Spleen (tissue), 11 donors: ENCODE measurements at regions not wholly inside any gene's neighbourhood (a gene's known extent, or its start where the extent isn't known, plus 50 kb on each side); places are given as distances from the start of the nearest gene placed in this dataset.

Source experiments
- DNase-seq: peaks from one replicate; pipeline ENCODE4 v3.0.0-alpha.2; 2020
- H3K27ac ChIP-seq, 8 donors: fragments of 200-600 bp; sonication (generic) in 7 of 8; 1 replicate in 4 of 8; 2 replicates in 4 of 8; pipeline versions ENCODE4 v1.5.0 to v1.8.0; 2016 to 2021; ENCODE audit warnings: inconsistent platforms in 4 of 8, mild to moderate bottlenecking in 4 of 8, moderate library complexity in 1 of 8
- H3K27me3 ChIP-seq, 7 donors: fragments of 200-600 bp; sonication (generic) in 6 of 7; replicated peaks in 1 of 7; 1 replicate in 4 of 7; 2 replicates in 3 of 7; pipeline versions ENCODE4 v1.5.0 to v1.8.0; 2016 to 2021; ENCODE audit warnings: inconsistent platforms in 3 of 7, mild to moderate bottlenecking in 1 of 7
- H3K36me3 ChIP-seq, 6 donors: fragments of 200-600 bp; sonication (generic) in 5 of 6; 1 replicate in 4 of 6; 2 replicates in 2 of 6; pipeline versions ENCODE4 v1.5.0 to v1.8.0; 2016 to 2021; ENCODE audit warnings: inconsistent platforms in 2 of 6
- H3K4me1 ChIP-seq, 6 donors: fragments of 200-600 bp; sonication (generic) in 5 of 6; 1 replicate in 3 of 6; 2 replicates in 3 of 6; pipeline versions ENCODE4 v1.5.0 to v1.8.0; 2016 to 2021; ENCODE audit warnings: inconsistent platforms in 3 of 6
- H3K4me3 ChIP-seq, 8 donors: fragments of 200-600 bp; sonication (generic) in 7 of 8; 1 replicate in 4 of 8; 2 replicates in 4 of 8; pipeline versions ENCODE4 v1.5.0 to v1.8.0; 2016 to 2021; ENCODE audit warnings: inconsistent platforms in 4 of 8, mild to moderate bottlenecking in 4 of 8, moderate library complexity in 2 of 8
- H3K9me3 ChIP-seq, 8 donors: fragments of 200-600 bp; sonication (generic) in 7 of 8; 1 replicate in 4 of 8; 2 replicates in 4 of 8; pipeline versions ENCODE4 v1.5.0 to v1.8.0; 2016 to 2021; ENCODE audit warnings: inconsistent platforms in 4 of 8
- POLR2A ChIP-seq, 3 donors: fragments of 450-650 bp; IDR thresholded peaks; one replicate each; pipeline ENCODE4 v1.5.1; 2017; ENCODE audit warnings: antibody characterized with exemption in 3 of 3, mild to moderate bottlenecking in 1 of 3
- POLR2AphosphoS5 ChIP-seq, 3 donors: sonication (generic); formaldehyde crosslinking; IDR thresholded peaks; one replicate each; pipeline ENCODE4 v1.5.1; 2017; ENCODE audit warnings: antibody characterized with exemption in 3 of 3
- WGBS, 5 donors: extraction: QIAGEN DNeasy Blood & Tissue Kit in 3 of 5; methylation state at CpG; one replicate each; pipeline versions ENCODE4 v1.1.5 to v1.1.7; 2013 to 2018; 5-methylcytosine and 5-hydroxymethylcytosine counted together
- intact Hi-C: fragments of 100-400 bp; cut with DNase I; formaldehyde crosslinking; loops from one replicate; pipeline ENCODE4 v1.15.0; 2023; ENCODE audit warnings: low total_unique reads
- TF ChIP-seq, protein P1 (sequence below), 11 experiments: fragments of 200-600 bp in 7 of 11; fragments of 450-650 bp in 4 of 11; sonication (generic) in 4 of 11; IDR thresholded peaks in 8 of 11; conservative IDR thresholded peaks in 3 of 11; 1 replicate in 7 of 11; 2 replicates in 4 of 11; pipeline versions ENCODE4 v1.4.0 to v1.8.0; 2016 to 2021; ENCODE audit warnings: antibody characterized with exemption in 11 of 11, inconsistent platforms in 4 of 11, mild to moderate bottlenecking in 1 of 11
- donor health status: healthy with polysubstance abuse.
- donor health status: DM: no; HTN: no; CAD: no; lungs with moderate emphysema.
- donor health status: DM: no; HTN: no; CAD: no.
- donor health status: Bipolar disorder and iron deficiency.
- donor health status: healthy.
- donor health status: DM: no; HTN: no; CAD: no.
- donor health status: DM: yes; HTN: yes; CAD: no.

DNA sequence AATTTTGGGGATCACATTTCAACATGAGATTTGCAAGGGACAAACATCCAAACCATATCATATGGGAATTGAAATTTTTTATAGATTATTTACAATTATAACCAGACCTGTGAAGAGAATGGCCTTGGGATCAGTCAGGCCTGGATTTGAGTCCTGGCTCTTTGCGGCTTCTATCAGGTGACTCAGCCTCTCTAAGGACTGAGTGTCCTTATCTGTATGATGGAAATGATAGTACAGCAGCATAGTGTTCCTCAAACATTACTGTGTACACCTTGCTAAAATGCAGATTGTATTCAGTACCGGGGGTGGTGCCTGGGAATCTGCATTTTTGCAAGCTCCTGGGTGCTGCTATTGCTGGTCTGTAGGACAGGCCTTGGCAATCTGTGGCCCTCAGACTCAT is 206.7 kb upstream of the PROK2 start:
- no peak overlapping the region for H3K4me3 ChIP-seq
- 50 to 100% (median 64%) methylated on average over 2 of the region's 2 CpGs for WGBS, 5 donors
- no peak for DNase-seq
- no peaks in the 10 kb centered on the region for H3K36me3 ChIP-seq
- intact Hi-C loops, result no loop called here
- H3K4me1 ChIP-seq, result peaks cover 0 to 26% (median 10%) of the 10 kb centered on the region in 6 donors
- no peaks in the 10 kb centered on the region for H3K27me3 ChIP-seq
- H3K27ac ChIP-seq, result no peak overlapping the region
- peaks cover 0 to 11% (median 4%) of the 10 kb centered on the region in 8 donors for H3K9me3 ChIP-seq
- TF ChIP-seq POLR2A (IDR thresholded peaks at IDR 0.05) (no peak), POLR2AphosphoS5 (IDR thresholded peaks at IDR 0.05) (no peak)
- TF ChIP-seq, protein P1, sequence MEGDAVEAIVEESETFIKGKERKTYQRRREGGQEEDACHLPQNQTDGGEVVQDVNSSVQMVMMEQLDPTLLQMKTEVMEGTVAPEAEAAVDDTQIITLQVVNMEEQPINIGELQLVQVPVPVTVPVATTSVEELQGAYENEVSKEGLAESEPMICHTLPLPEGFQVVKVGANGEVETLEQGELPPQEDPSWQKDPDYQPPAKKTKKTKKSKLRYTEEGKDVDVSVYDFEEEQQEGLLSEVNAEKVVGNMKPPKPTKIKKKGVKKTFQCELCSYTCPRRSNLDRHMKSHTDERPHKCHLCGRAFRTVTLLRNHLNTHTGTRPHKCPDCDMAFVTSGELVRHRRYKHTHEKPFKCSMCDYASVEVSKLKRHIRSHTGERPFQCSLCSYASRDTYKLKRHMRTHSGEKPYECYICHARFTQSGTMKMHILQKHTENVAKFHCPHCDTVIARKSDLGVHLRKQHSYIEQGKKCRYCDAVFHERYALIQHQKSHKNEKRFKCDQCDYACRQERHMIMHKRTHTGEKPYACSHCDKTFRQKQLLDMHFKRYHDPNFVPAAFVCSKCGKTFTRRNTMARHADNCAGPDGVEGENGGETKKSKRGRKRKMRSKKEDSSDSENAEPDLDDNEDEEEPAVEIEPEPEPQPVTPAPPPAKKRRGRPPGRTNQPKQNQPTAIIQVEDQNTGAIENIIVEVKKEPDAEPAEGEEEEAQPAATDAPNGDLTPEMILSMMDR (IDR thresholded peaks at IDR 0.05 in 8 of 11, conservative IDR thresholded peaks at IDR 0.05 in 3 of 11), result no peak

DNA sequence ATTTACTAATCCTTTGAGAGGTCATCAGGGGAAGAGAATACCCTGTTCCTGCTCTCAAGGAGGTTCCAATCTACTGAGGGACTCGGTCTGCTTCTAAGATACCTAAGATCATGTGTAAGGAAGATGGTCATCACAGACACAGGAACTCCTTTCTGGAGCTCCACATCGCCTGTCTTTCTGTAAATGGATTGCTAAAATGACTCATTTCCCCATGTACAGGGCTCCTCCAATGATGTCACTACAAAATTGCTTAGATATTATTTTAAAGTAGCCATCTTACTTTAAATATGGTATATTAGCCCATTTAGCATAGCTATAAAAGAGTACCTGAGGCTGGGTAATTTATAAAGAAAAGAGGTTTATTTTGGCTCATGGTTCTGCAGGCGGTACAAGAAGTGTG is 206.1 kb upstream of the PROK2 start:
- Histone ChIP-seq H3K27ac (no peak overlapping the region), H3K9me3 (peaks cover 0 to 11% (median 4%) of the 10 kb centered on the region in 8 donors), H3K4me1 (peaks cover 0 to 28% (median 10%) of the 10 kb centered on the region in 6 donors), H3K27me3 (no peaks in the 10 kb centered on the region), H3K4me3 (no peak overlapping the region), H3K36me3 (no peaks in the 10 kb centered on the region)
- DNase-seq, result no peak
- 75 to 93% (median 79%) methylated on average over 3 of the region's 3 CpGs for WGBS, 5 donors
- no peak for TF ChIP-seq POLR2A (IDR thresholded peaks at IDR 0.05)
- TF ChIP-seq, protein P1 (IDR thresholded peaks at IDR 0.05 in 8 of 11, conservative IDR thresholded peaks at IDR 0.05 in 3 of 11), result no peak
- no peak for TF ChIP-seq POLR2AphosphoS5 (IDR thresholded peaks at IDR 0.05)
- intact Hi-C loops, result no loop called here

DNA sequence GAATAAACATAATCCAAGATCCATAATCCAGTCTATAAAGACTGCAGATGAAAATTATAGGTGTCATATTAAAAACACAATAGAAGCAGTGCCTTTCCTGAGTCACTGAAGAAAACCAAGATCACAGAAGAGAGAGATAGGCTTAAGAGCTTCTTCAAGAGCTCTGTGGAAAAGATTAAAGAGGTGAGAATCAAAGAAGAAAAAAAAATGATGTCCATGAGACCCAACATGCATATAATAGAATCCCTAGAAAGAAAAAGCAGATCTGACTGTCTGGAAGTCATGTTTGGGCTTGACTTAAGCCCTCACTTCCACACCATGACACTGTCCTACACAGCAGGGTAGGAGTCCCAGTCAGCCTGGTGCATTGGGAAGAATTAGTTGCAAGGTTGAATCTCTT is 205.6 kb upstream of the PROK2 start:
- H3K36me3 ChIP-seq, result no peaks in the 10 kb centered on the region
- H3K4me3 ChIP-seq, result no peak overlapping the region
- peaks cover 0 to 29% (median 11%) of the 10 kb centered on the region in 6 donors for H3K4me1 ChIP-seq
- no peak for TF ChIP-seq POLR2A (IDR thresholded peaks at IDR 0.05)
- TF ChIP-seq POLR2AphosphoS5 (IDR thresholded peaks at IDR 0.05), result no peak
- TF ChIP-seq, protein P1 (IDR thresholded peaks at IDR 0.05 in 8 of 11, conservative IDR thresholded peaks at IDR 0.05 in 3 of 11), result no peak
- intact Hi-C loops, result no loop called here
- H3K27me3 ChIP-seq, result no peaks in the 10 kb centered on the region
- H3K27ac ChIP-seq, result no peak overlapping the region
- no peak for DNase-seq
- H3K9me3 ChIP-seq, result peaks cover 0 to 11% (median 4%) of the 10 kb centered on the region in 8 donors

DNA sequence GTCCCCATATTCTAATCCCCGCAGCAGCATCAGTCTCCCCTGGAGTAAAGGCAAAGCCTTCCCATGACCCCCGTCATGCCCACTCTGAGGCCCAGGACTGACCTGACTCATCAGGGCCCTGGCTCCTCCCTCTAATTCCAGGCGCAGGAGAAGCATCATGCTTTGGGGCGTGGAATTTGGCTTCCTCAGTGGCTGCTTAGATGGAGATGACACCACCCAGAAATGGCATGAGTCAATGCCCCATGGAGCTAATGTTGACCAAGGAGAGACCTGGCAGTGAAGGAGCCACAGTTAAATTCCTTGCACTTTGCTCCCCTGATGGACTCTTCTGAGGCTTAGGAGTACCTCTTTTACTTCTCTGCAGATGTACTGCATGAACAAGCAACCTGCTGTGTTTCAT is 204.2 kb upstream of the PROK2 start:
- TF ChIP-seq POLR2AphosphoS5 (IDR thresholded peaks at IDR 0.05) (no peak), POLR2A (IDR thresholded peaks at IDR 0.05) (no peak)
- TF ChIP-seq, protein P1 (IDR thresholded peaks at IDR 0.05 in 8 of 11, conservative IDR thresholded peaks at IDR 0.05 in 3 of 11), result no peak
- Histone ChIP-seq H3K4me3 (no peak overlapping the region), H3K27ac (no peak overlapping the region), H3K9me3 (peaks cover 0 to 11% (median 4%) of the 10 kb centered on the region in 8 donors), H3K27me3 (peaks cover 0 to 4% (median 0%) of the 10 kb centered on the region in 7 donors), H3K4me1 (peaks cover 6 to 35% (median 16%) of the 10 kb centered on the region in 6 donors), H3K36me3 (no peaks in the 10 kb centered on the region)
- DNase-seq, result no peak
- 71 to 97% (median 96%) methylated on average over 3 to 4 of the region's 4 CpGs for WGBS, 5 donors
- intact Hi-C loops, result no loop called here
